GM23338 (cell line): ENCODE measurements at regions not wholly inside any gene's neighbourhood (a gene's known extent, or its start where the extent isn't known, plus 50 kb on each side); places are given as distances from the start of the nearest gene placed in this dataset.

Experiments used
- ATAC-seq: fragments of 200-7000 bp; cut with Tn5 transposase; 3 replicates; pipeline ENCODE4 v1.9.1; 2020
- DNase-seq: peaks from one replicate; pipeline ENCODE4 v3.0.0-alpha.2; 2015; ENCODE audit warnings: low spot score
- H2AFZ ChIP-seq: fragments of 200-600 bp; sonication (generic); 2 replicates; pipeline ENCODE4 v1.8.0; 2016; ENCODE audit warnings: antibody characterized with exemption, mild to moderate bottlenecking, moderate library complexity
- H3F3A ChIP-seq: fragments of 200-600 bp; sonication (generic); replicated peaks from 2 replicates; pipeline ENCODE4 v1.8.0; 2017; ENCODE audit warnings: antibody characterized with exemption, mixed run types, low read depth
- H3K27ac ChIP-seq: fragments of 200-600 bp; sonication (generic); 2 replicates; pipeline ENCODE4 v1.6.1; 2016; ENCODE audit warnings: low read depth
- H3K27me3 ChIP-seq: fragments of 200-600 bp; sonication (generic); 2 replicates; pipeline ENCODE4 v1.8.0; 2016; ENCODE audit warnings: mild to moderate bottlenecking, mixed run types, moderate library complexity; ENCODE audit not compliant: insufficient read depth
- H3K36me3 ChIP-seq: fragments of 200-600 bp; sonication (generic); 2 replicates; pipeline ENCODE4 v1.8.0; 2016; ENCODE audit warnings: mild to moderate bottlenecking; ENCODE audit not compliant: insufficient read depth
- H3K4me1 ChIP-seq: fragments of 200-600 bp; sonication (generic); 2 replicates; pipeline ENCODE4 v1.8.0; 2016; ENCODE audit warnings: mild to moderate bottlenecking, moderate library complexity; ENCODE audit not compliant: insufficient read depth
- H3K4me2 ChIP-seq: fragments of 200-600 bp; sonication (generic); 2 replicates; pipeline ENCODE4 v1.7.1; 2017; ENCODE audit warnings: mixed run types
- H3K4me3 ChIP-seq: fragments of 200-600 bp; sonication (generic); 2 replicates; pipeline ENCODE4 v1.6.1; 2016; ENCODE audit warnings: mixed run types
- H3K79me2 ChIP-seq: fragments of 200-600 bp; sonication (generic); replicated peaks from 2 replicates; pipeline ENCODE4 v1.8.0; 2017; ENCODE audit warnings: mild to moderate bottlenecking; ENCODE audit not compliant: insufficient read depth
- H3K9me2 ChIP-seq: fragments of 200-600 bp; sonication (generic); 2 replicates; pipeline ENCODE4 v1.8.0; 2017; ENCODE audit not compliant: insufficient read depth
- H4K20me1 ChIP-seq: fragments of 200-600 bp; sonication (generic); replicated peaks from 2 replicates; pipeline ENCODE4 v1.8.0; 2017; ENCODE audit warnings: mild to moderate bottlenecking; ENCODE audit not compliant: insufficient read depth
- H3K27ac Mint-ChIP-seq: 2 replicates; pipeline ENCODE4 v1.8.0; 2020; ENCODE audit warnings: inconsistent platforms, mild to moderate bottlenecking, moderate library complexity, mixed read lengths
- H3K27me3 Mint-ChIP-seq: 3 replicates; pipeline ENCODE4 v1.8.0; 2022; ENCODE audit warnings: low read depth, mild to moderate bottlenecking, moderate library complexity, mixed read lengths, inconsistent platforms; ENCODE audit not compliant: insufficient read depth, poor library complexity
- H3K36me3 Mint-ChIP-seq: 3 replicates; pipeline ENCODE4 v1.8.0; 2021; ENCODE audit warnings: low read depth, mild to moderate bottlenecking, inconsistent platforms, moderate library complexity, mixed read lengths
- H3K4me1 Mint-ChIP-seq: 3 replicates; pipeline ENCODE4 v1.8.0; 2020; ENCODE audit warnings: mild to moderate bottlenecking, inconsistent platforms, mixed read lengths
- H3K4me3 Mint-ChIP-seq: 3 replicates; pipeline ENCODE4 v1.8.0; 2021; ENCODE audit warnings: moderate library complexity, mild to moderate bottlenecking, inconsistent platforms, mixed read lengths
- H3K9me3 Mint-ChIP-seq: 3 replicates; pipeline ENCODE4 v1.8.0; 2020; ENCODE audit warnings: moderate library complexity, mild to moderate bottlenecking, inconsistent platforms, mixed read lengths
- CREB1 ChIP-seq: fragments of 250-450 bp; sonication (Bioruptor Pico); IDR thresholded peaks from 2 replicates; pipeline ENCODE4 v1.5.0; 2020; ENCODE audit warnings: low read depth, mild to moderate bottlenecking, moderate library complexity
- EZH2 ChIP-seq: fragments of 200-600 bp; sonication (generic); IDR thresholded peaks from one replicate; pipeline ENCODE4 v1.8.0; 2017; ENCODE audit warnings: antibody characterized with exemption, mild to moderate bottlenecking, low read depth; ENCODE audit not compliant: unreplicated experiment
- EZH2phosphoT487 ChIP-seq: fragments of 200-600 bp; sonication (generic); IDR thresholded peaks from one replicate; pipeline ENCODE4 v1.8.1; 2018; ENCODE audit warnings: antibody characterized with exemption; ENCODE audit not compliant: unreplicated experiment
- JUNB ChIP-seq: IDR thresholded peaks from one replicate; pipeline ENCODE4 v1.6.1; 2016; ENCODE audit warnings: antibody characterized with exemption; ENCODE audit not compliant: unreplicated experiment
- NANOG ChIP-seq: IDR thresholded peaks from 2 replicates; pipeline ENCODE4 v1.6.1; 2016; ENCODE audit warnings: antibody characterized with exemption, borderline replicate concordance
- POLR2AphosphoS5 ChIP-seq: IDR thresholded peaks from 2 replicates; pipeline ENCODE4 v1.6.1; 2016; ENCODE audit warnings: antibody characterized with exemption, low read depth
- STAT1 ChIP-seq: IDR thresholded peaks from one replicate; pipeline ENCODE4 v1.6.1; 2016; ENCODE audit warnings: antibody characterized with exemption; ENCODE audit not compliant: unreplicated experiment
- ZNF114 ChIP-seq: fragments of 250-450 bp; sonication (Bioruptor Pico); IDR thresholded peaks from 2 replicates; pipeline ENCODE4 v1.5.0; 2020; ENCODE audit warnings: mild to moderate bottlenecking, moderate library complexity
- ZNF331 ChIP-seq: fragments of 250-450 bp; sonication (Bioruptor Pico); IDR thresholded peaks from 2 replicates; pipeline ENCODE4 v1.5.0; 2020; ENCODE audit warnings: low read depth, mild to moderate bottlenecking, moderate library complexity
- TF ChIP-seq, protein P1 (sequence below): fragments of 250-450 bp; sonication (Bioruptor Pico); IDR thresholded peaks from 2 replicates; pipeline ENCODE4 v1.5.0; 2020; ENCODE audit warnings: mild to moderate bottlenecking, moderate library complexity
- TF ChIP-seq, protein P2 (sequence below): IDR thresholded peaks from one replicate; pipeline ENCODE4 v1.6.1; 2018; ENCODE audit warnings: antibody characterized with exemption; ENCODE audit not compliant: unreplicated experiment
- TF ChIP-seq, protein P3 (sequence below): IDR thresholded peaks from 2 replicates; pipeline ENCODE4 v1.6.1; 2016; ENCODE audit warnings: antibody characterized with exemption
- TF ChIP-seq, protein P4 (sequence below), 2 experiments: fragments of 200-600 bp in 1 of 2; sonication (generic) in 1 of 2; conservative IDR thresholded peaks; 2 replicates each; pipeline versions ENCODE4 v1.5.1 to v1.6.1; 2016 to 2017; ENCODE audit warnings: antibody characterized with exemption in 2 of 2, low read depth in 2 of 2, mild to moderate bottlenecking in 2 of 2, moderate library complexity in 1 of 2

DNA sequence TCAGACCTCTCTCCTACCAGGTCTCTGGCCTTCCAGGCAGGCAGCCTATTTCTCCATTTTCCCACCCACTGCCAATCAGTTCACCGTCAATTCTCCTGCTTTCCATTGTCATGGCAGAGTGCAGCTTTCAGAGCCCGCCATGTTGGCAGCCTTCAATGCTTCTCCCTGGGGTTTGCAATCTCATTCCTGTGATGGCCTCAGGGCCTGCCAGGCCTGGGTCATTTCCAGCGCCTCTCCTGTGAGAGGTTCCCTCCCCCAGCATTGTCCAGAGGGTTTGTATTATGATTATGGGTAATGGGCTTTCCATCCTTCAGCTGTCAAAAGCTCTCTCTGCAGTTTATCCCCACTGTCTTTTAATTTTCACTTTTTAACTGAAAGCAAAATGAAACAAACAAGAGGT, 716.6 kb upstream of the CDH8 start:
- H2AFZ ChIP-seq, result no peak overlapping the region
- peaks cover 5% of the 10 kb centered on the region; the same call in 1 of the 2 replicates for H3K9me2 ChIP-seq
- no peaks in the 10 kb centered on the region for H4K20me1 ChIP-seq
- no peak for TF ChIP-seq CREB1 (CRISPR knock-in tag)
- no peak for TF ChIP-seq JUNB
- no peak for TF ChIP-seq EZH2phosphoT487
- TF ChIP-seq, protein P1, sequence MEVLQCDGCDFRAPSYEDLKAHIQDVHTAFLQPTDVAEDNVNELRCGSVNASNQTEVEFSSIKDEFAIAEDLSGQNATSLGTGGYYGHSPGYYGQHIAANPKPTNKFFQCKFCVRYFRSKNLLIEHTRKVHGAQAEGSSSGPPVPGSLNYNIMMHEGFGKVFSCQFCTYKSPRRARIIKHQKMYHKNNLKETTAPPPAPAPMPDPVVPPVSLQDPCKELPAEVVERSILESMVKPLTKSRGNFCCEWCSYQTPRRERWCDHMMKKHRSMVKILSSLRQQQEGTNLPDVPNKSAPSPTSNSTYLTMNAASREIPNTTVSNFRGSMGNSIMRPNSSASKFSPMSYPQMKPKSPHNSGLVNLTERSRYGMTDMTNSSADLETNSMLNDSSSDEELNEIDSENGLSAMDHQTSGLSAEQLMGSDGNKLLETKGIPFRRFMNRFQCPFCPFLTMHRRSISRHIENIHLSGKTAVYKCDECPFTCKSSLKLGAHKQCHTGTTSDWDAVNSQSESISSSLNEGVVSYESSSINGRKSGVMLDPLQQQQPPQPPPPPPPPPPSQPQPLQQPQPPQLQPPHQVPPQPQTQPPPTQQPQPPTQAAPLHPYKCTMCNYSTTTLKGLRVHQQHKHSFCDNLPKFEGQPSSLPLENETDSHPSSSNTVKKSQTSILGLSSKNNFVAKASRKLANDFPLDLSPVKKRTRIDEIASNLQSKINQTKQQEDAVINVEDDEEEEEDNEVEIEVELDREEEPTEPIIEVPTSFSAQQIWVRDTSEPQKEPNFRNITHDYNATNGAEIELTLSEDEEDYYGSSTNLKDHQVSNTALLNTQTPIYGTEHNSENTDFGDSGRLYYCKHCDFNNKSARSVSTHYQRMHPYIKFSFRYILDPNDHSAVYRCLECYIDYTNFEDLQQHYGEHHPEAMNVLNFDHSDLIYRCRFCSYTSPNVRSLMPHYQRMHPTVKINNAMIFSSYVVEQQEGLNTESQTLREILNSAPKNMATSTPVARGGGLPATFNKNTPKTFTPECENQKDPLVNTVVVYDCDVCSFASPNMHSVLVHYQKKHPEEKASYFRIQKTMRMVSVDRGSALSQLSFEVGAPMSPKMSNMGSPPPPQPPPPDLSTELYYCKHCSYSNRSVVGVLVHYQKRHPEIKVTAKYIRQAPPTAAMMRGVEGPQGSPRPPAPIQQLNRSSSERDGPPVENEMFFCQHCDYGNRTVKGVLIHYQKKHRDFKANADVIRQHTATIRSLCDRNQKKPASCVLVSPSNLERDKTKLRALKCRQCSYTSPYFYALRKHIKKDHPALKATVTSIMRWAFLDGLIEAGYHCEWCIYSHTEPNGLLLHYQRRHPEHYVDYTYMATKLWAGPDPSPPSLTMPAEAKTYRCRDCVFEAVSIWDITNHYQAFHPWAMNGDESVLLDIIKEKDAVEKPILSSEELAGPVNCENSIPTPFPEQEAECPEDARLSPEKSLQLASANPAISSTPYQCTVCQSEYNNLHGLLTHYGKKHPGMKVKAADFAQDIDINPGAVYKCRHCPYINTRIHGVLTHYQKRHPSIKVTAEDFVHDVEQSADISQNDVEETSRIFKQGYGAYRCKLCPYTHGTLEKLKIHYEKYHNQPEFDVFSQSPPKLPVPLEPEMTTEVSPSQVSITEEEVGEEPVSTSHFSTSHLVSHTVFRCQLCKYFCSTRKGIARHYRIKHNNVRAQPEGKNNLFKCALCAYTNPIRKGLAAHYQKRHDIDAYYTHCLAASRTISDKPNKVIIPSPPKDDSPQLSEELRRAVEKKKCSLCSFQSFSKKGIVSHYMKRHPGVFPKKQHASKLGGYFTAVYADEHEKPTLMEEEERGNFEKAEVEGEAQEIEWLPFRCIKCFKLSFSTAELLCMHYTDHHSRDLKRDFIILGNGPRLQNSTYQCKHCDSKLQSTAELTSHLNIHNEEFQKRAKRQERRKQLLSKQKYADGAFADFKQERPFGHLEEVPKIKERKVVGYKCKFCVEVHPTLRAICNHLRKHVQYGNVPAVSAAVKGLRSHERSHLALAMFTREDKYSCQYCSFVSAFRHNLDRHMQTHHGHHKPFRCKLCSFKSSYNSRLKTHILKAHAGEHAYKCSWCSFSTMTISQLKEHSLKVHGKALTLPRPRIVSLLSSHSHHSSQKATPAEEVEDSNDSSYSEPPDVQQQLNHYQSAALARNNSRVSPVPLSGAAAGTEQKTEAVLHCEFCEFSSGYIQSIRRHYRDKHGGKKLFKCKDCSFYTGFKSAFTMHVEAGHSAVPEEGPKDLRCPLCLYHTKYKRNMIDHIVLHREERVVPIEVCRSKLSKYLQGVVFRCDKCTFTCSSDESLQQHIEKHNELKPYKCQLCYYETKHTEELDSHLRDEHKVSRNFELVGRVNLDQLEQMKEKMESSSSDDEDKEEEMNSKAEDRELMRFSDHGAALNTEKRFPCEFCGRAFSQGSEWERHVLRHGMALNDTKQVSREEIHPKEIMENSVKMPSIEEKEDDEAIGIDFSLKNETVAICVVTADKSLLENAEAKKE (CRISPR knock-in tag), result no peak
- no peak for TF ChIP-seq POLR2AphosphoS5
- TF ChIP-seq ZNF331, result no peak
- TF ChIP-seq, protein P2, sequence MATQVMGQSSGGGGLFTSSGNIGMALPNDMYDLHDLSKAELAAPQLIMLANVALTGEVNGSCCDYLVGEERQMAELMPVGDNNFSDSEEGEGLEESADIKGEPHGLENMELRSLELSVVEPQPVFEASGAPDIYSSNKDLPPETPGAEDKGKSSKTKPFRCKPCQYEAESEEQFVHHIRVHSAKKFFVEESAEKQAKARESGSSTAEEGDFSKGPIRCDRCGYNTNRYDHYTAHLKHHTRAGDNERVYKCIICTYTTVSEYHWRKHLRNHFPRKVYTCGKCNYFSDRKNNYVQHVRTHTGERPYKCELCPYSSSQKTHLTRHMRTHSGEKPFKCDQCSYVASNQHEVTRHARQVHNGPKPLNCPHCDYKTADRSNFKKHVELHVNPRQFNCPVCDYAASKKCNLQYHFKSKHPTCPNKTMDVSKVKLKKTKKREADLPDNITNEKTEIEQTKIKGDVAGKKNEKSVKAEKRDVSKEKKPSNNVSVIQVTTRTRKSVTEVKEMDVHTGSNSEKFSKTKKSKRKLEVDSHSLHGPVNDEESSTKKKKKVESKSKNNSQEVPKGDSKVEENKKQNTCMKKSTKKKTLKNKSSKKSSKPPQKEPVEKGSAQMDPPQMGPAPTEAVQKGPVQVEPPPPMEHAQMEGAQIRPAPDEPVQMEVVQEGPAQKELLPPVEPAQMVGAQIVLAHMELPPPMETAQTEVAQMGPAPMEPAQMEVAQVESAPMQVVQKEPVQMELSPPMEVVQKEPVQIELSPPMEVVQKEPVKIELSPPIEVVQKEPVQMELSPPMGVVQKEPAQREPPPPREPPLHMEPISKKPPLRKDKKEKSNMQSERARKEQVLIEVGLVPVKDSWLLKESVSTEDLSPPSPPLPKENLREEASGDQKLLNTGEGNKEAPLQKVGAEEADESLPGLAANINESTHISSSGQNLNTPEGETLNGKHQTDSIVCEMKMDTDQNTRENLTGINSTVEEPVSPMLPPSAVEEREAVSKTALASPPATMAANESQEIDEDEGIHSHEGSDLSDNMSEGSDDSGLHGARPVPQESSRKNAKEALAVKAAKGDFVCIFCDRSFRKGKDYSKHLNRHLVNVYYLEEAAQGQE, result no peak
- no peak for TF ChIP-seq NANOG
- no peak for TF ChIP-seq EZH2
- TF ChIP-seq, protein P3, sequence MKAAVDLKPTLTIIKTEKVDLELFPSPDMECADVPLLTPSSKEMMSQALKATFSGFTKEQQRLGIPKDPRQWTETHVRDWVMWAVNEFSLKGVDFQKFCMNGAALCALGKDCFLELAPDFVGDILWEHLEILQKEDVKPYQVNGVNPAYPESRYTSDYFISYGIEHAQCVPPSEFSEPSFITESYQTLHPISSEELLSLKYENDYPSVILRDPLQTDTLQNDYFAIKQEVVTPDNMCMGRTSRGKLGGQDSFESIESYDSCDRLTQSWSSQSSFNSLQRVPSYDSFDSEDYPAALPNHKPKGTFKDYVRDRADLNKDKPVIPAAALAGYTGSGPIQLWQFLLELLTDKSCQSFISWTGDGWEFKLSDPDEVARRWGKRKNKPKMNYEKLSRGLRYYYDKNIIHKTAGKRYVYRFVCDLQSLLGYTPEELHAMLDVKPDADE, result no peak
- no peak for TF ChIP-seq STAT1
- no peak for TF ChIP-seq ZNF114
- TF ChIP-seq, protein P4, sequence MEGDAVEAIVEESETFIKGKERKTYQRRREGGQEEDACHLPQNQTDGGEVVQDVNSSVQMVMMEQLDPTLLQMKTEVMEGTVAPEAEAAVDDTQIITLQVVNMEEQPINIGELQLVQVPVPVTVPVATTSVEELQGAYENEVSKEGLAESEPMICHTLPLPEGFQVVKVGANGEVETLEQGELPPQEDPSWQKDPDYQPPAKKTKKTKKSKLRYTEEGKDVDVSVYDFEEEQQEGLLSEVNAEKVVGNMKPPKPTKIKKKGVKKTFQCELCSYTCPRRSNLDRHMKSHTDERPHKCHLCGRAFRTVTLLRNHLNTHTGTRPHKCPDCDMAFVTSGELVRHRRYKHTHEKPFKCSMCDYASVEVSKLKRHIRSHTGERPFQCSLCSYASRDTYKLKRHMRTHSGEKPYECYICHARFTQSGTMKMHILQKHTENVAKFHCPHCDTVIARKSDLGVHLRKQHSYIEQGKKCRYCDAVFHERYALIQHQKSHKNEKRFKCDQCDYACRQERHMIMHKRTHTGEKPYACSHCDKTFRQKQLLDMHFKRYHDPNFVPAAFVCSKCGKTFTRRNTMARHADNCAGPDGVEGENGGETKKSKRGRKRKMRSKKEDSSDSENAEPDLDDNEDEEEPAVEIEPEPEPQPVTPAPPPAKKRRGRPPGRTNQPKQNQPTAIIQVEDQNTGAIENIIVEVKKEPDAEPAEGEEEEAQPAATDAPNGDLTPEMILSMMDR (conservative IDR thresholded peaks at IDR 0.05; ENCODE audit: low read depth in 2 of 2), result no peak
- H3K4me3 Mint-ChIP-seq, result no peak overlapping the region
- peaks cover 2% of the 10 kb centered on the region; the same call in 2 of the 3 replicates for H3K9me3 Mint-ChIP-seq
- H3K4me3 ChIP-seq, result no peak overlapping the region
- peak; percentile 2 for DNase-seq
- H3K36me3 Mint-ChIP-seq, result no peaks in the 10 kb centered on the region
- no peak overlapping the region for H3K4me2 ChIP-seq
- no peaks in the 10 kb centered on the region for H3F3A ChIP-seq
- no peaks in the 10 kb centered on the region for H3K4me1 ChIP-seq
- no peak overlapping the region for H3K27ac Mint-ChIP-seq
- H3K27me3 Mint-ChIP-seq, result no peaks in the 10 kb centered on the region
- H3K79me2 ChIP-seq, result no peaks in the 10 kb centered on the region
- H3K4me1 Mint-ChIP-seq, result no peaks in the 10 kb centered on the region
- no peak overlapping the region for H3K27ac ChIP-seq
- no peak for ATAC-seq
- no peaks in the 10 kb centered on the region for H3K36me3 ChIP-seq
- H3K27me3 ChIP-seq, result no peaks in the 10 kb centered on the region
